ENCODE measurements at regions not wholly inside any gene's neighbourhood (a gene's known extent, or its start where the extent isn't known, plus 50 kb on each side); places are given as distances from the start of the nearest gene placed in this dataset.

- 90 to 91% methylated on average over 4 of the region's 4 CpGs for whole genome bisulfite sequencing, 2 experiments (ENCODE audit: low coverage in 1 of 2, low lambda C conversion rate in 2 of 2, missing lambda C conversion rate in 2 of 2)
- Histone ChIP-seq H3K27me3 (replicated peaks; ENCODE audit: insufficient read depth) (no peaks in the 10 kb centered on the region), H3K4me2 (ENCODE audit: unreplicated experiment) (no peak overlapping the region), H3K36me3 (ENCODE audit: low read depth) (peaks cover 4% of the 10 kb centered on the region; the same call in 1 of the 2 replicates), H3K79me2 (ENCODE audit: insufficient read depth) (no peaks in the 10 kb centered on the region), H3K4me1 (ENCODE audit: insufficient read depth) (peaks cover 44% of the 10 kb centered on the region), H4K20me1 (ENCODE audit: insufficient read depth) (no peaks in the 10 kb centered on the region), H3K4me3 (no peak overlapping the region), H3K9ac (no peak overlapping the region), H3K9me2 (ENCODE audit: insufficient read depth) (no peaks in the 10 kb centered on the region), H3F3A (ENCODE audit: insufficient read depth) (peaks cover 35% of the 10 kb centered on the region), H3K9me3 (ENCODE audit: low read depth) (no peaks in the 10 kb centered on the region), H2AFZ (no peak overlapping the region), H3K27ac (0 out of 2 replicates have a peak overlapping the region, but pooled peaks have one; percentile 77)
- in situ Hi-C loops (cut with MboI) = no loop called here
- TF ChIP-seq EZH2phosphoT487 (IDR thresholded peaks at IDR 0.05; ENCODE audit: insufficient read depth, low read depth) (no peak), EZH2 (IDR thresholded peaks at IDR 0.05; ENCODE audit: insufficient read depth, poor library complexity, severe bottlenecking) (no peak)
- no peak for DNase-seq
These were observed 375.1 kb upstream of the THBS1 start for GRCh38 chr15:39205506-39206371.

GRCh38 chr15:39207532-39208115, 373.3 kb upstream of the THBS1 start:
- Histone ChIP-seq H3K4me1 (ENCODE audit: insufficient read depth) (peaks cover 28% of the 10 kb centered on the region), H3K9me2 (ENCODE audit: insufficient read depth) (no peaks in the 10 kb centered on the region), H4K20me1 (ENCODE audit: insufficient read depth) (no peaks in the 10 kb centered on the region), H3K79me2 (ENCODE audit: insufficient read depth) (no peaks in the 10 kb centered on the region), H3K4me2 (ENCODE audit: unreplicated experiment) (no peak overlapping the region), H3K4me3 (no peak overlapping the region), H3K27me3 (replicated peaks; ENCODE audit: insufficient read depth) (no peaks in the 10 kb centered on the region), H2AFZ (no peak overlapping the region), H3K27ac (no peak overlapping the region), H3K36me3 (ENCODE audit: low read depth) (peaks cover 16% of the 10 kb centered on the region), H3K9me3 (ENCODE audit: low read depth) (peaks cover 3% of the 10 kb centered on the region), H3K9ac (no peak overlapping the region), H3F3A (ENCODE audit: insufficient read depth) (peaks cover 20% of the 10 kb centered on the region)
- in situ Hi-C loops (cut with MboI) = no loop called here
- TF ChIP-seq EZH2 (IDR thresholded peaks at IDR 0.05; ENCODE audit: insufficient read depth, poor library complexity, severe bottlenecking) (no peak), EZH2phosphoT487 (IDR thresholded peaks at IDR 0.05; ENCODE audit: insufficient read depth, low read depth) (no peak)
- no peak for DNase-seq
- WGBS, 2 experiments (ENCODE audit: low coverage in 1 of 2, low lambda C conversion rate in 2 of 2, missing lambda C conversion rate in 2 of 2) = 92 to 97% methylated on average over 5 of the region's 5 CpGs

- TF ChIP-seq EZH2 (IDR thresholded peaks at IDR 0.05; ENCODE audit: insufficient read depth, poor library complexity, severe bottlenecking) (no peak), EZH2phosphoT487 (IDR thresholded peaks at IDR 0.05; ENCODE audit: insufficient read depth, low read depth) (no peak)
- Histone ChIP-seq H4K20me1 (ENCODE audit: insufficient read depth) (no peaks in the 10 kb centered on the region), H3K9me3 (ENCODE audit: low read depth) (peaks cover 3% of the 10 kb centered on the region), H2AFZ (no peak overlapping the region), H3K79me2 (ENCODE audit: insufficient read depth) (no peaks in the 10 kb centered on the region), H3K9me2 (ENCODE audit: insufficient read depth) (no peaks in the 10 kb centered on the region), H3K27me3 (replicated peaks; ENCODE audit: insufficient read depth) (no peaks in the 10 kb centered on the region), H3F3A (ENCODE audit: insufficient read depth) (peaks cover 19% of the 10 kb centered on the region), H3K4me3 (no peak overlapping the region), H3K36me3 (ENCODE audit: low read depth) (peaks cover 16% of the 10 kb centered on the region), H3K4me2 (ENCODE audit: unreplicated experiment) (no peak overlapping the region), H3K27ac (no peak overlapping the region), H3K9ac (no peak overlapping the region), H3K4me1 (ENCODE audit: insufficient read depth) (peaks cover 23% of the 10 kb centered on the region)
- WGBS, 2 experiments (ENCODE audit: low coverage in 1 of 2, low lambda C conversion rate in 2 of 2, missing lambda C conversion rate in 2 of 2) = 94 to 95% methylated on average over 2 of the region's 2 CpGs
- in situ Hi-C loops (cut with MboI) = no loop called here
- no peak for DNase-seq
These were observed 372.7 kb upstream of the THBS1 start for GRCh38 chr15:39208187-39208586.

GRCh38 chr15:39209548-39210211, 371.2 kb upstream of the THBS1 start:
- Histone ChIP-seq H3K9me3 (ENCODE audit: low read depth) (peaks cover 3% of the 10 kb centered on the region), H2AFZ (no peak overlapping the region), H4K20me1 (ENCODE audit: insufficient read depth) (no peaks in the 10 kb centered on the region), H3K79me2 (ENCODE audit: insufficient read depth) (no peaks in the 10 kb centered on the region), H3K4me3 (no peak overlapping the region), H3K27me3 (replicated peaks; ENCODE audit: insufficient read depth) (no peaks in the 10 kb centered on the region), H3K9me2 (ENCODE audit: insufficient read depth) (no peaks in the 10 kb centered on the region), H3K9ac (no peak overlapping the region), H3K36me3 (ENCODE audit: low read depth) (peaks cover 16% of the 10 kb centered on the region), H3K4me1 (ENCODE audit: insufficient read depth) (peaks cover 16% of the 10 kb centered on the region), H3K27ac (no peak overlapping the region), H3K4me2 (ENCODE audit: unreplicated experiment) (no peak overlapping the region), H3F3A (ENCODE audit: insufficient read depth) (peaks cover 12% of the 10 kb centered on the region; the same call in 1 of the 2 replicates)
- no peak for DNase-seq
- no peak for TF ChIP-seq EZH2 (IDR thresholded peaks at IDR 0.05; ENCODE audit: insufficient read depth, poor library complexity, severe bottlenecking)
- TF ChIP-seq EZH2phosphoT487 (IDR thresholded peaks at IDR 0.05; ENCODE audit: insufficient read depth, low read depth) = no peak
- in situ Hi-C loops (cut with MboI) = no loop called here
- WGBS, 2 experiments (ENCODE audit: low coverage in 1 of 2, low lambda C conversion rate in 2 of 2, missing lambda C conversion rate in 2 of 2) = 92 to 95% methylated on average over 3 of the region's 3 CpGs
